ENCODE measurements at regions not wholly inside any gene's neighbourhood (a gene's known extent, or its start where the extent isn't known, plus 50 kb on each side); places are given as distances from the start of the nearest gene placed in this dataset.

- TF ChIP-seq, protein P1, sequence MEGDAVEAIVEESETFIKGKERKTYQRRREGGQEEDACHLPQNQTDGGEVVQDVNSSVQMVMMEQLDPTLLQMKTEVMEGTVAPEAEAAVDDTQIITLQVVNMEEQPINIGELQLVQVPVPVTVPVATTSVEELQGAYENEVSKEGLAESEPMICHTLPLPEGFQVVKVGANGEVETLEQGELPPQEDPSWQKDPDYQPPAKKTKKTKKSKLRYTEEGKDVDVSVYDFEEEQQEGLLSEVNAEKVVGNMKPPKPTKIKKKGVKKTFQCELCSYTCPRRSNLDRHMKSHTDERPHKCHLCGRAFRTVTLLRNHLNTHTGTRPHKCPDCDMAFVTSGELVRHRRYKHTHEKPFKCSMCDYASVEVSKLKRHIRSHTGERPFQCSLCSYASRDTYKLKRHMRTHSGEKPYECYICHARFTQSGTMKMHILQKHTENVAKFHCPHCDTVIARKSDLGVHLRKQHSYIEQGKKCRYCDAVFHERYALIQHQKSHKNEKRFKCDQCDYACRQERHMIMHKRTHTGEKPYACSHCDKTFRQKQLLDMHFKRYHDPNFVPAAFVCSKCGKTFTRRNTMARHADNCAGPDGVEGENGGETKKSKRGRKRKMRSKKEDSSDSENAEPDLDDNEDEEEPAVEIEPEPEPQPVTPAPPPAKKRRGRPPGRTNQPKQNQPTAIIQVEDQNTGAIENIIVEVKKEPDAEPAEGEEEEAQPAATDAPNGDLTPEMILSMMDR (conservative IDR thresholded peaks at IDR 0.05), result no peak
- no peak for TF ChIP-seq EZH2 (IDR thresholded peaks at IDR 0.05; ENCODE audit: low read depth)
These were observed 264.8 kb downstream of the C1orf94 start for GRCh38 chr1:34441259-34442069.

All from PC-9 (cell line).